ENCODE measurements at regions not wholly inside any gene's neighbourhood (a gene's known extent, or its start where the extent isn't known, plus 50 kb on each side); places are given as distances from the start of the nearest gene placed in this dataset.

DNA sequence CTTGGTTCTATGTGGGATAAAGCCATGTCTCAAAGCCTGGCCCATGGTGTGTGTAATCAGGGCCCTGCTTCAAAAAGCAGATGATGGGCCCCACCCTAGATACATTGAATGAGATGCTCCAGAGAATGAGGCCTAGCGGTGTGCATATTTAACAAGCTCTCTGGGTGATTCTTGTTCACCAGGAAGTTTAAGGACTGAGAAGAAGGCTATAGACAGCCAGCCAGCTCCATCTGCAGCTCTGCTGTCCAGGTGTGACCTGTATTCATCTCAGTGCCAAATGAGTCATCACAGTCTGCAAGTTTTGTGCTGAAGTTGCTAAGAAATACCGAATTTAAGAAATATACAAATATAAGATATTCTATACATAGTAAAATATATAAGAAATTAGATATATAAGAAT lies 182.0 kb upstream of the RUNX1 start:
- WGBS, 3 donors, result 88 to 90% (median 90%) methylated on average over 2 of the region's 2 CpGs
- H3K27ac ChIP-seq (ENCODE audit: low read depth, low read length), result no peak overlapping the region

DNA sequence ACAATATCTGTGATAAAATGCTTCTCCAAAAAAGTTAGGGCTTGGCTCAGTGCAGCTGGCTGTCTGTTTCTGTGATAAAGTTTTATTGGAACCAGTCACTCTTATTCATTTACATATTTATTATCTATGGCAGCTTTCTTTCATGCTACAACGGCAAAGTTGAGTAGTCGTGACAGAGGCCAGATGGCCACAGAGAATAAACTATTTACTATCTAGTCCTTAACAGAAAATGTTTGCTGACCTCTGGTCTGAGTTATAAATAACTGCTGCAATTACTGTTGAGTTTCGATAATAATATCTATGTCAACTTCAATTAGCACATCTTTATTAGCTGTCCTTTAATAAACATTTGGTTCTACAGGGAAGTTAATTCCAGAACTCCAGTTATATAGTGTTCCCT lies 180.2 kb upstream of the RUNX1 start:
- H3K27ac ChIP-seq (ENCODE audit: low read depth, low read length), result no peak overlapping the region
- 42 to 57% (median 54%) methylated on average over 3 of the region's 3 CpGs for WGBS, 3 donors

DNA sequence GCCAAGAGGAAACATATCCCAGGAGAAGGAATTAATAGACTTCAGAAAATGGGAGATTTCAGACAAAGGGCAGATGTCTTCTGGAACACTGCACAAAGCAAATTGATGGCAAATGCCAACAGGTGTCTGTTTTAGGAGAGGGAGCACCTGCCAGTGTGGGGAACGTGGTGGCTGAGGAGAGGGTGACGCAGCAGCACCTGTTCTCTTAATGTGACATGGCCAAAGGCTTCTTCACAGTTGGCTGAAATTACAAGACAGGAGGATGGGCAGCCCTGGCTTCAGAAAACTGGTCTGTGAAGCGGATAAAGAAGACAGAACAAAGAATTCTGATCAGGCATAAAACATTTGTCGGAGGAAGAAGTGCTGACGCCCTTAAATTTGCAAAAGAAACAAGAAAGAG lies 178.7 kb upstream of the RUNX1 start:
- 81 to 84% (median 84%) methylated on average over 5 of the region's 5 CpGs for WGBS, 3 donors
- no peak overlapping the region for H3K27ac ChIP-seq (ENCODE audit: low read depth, low read length)

DNA sequence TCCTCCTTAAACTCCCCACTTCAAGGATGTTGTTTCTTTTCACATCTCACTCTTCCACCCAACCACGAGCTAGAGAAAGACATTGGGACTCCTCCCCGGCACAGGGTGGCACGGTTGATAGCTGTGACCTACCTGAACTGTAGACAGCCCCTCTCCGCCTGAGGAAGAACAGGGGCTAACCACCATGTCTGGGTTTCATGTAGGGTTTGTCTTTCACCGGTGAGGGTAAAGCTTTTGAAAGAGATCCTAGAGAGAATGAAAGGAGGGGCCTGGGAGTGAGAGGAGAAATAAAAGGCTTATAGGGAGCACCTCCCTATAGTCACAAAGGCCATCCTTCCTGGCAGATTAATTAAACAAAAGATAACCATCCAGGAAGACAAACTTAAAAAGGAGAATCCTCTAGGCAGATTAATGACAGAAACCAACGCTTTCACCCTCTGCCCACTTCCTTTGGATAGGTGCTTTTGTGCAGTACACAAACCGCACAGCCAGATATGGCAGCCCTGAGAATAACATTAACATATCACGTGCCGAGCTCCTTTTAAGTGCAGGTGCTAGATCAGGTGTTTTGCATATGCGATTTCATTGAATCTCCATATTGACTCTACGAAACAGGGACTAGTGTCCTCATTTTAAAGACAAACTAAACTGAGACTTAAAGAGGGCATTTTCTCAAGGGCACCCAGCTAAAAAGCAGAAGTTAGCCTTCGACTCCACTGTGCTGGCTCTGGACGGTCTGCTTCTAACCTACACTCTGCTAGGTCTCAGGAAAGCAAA lies 178.1 kb upstream of the RUNX1 start:
- H3K27ac ChIP-seq (ENCODE audit: low read depth, low read length), result no peak overlapping the region
- WGBS, 3 donors, result 68 to 82% (median 76%) methylated on average over 13 of the region's 13 CpGs

DNA sequence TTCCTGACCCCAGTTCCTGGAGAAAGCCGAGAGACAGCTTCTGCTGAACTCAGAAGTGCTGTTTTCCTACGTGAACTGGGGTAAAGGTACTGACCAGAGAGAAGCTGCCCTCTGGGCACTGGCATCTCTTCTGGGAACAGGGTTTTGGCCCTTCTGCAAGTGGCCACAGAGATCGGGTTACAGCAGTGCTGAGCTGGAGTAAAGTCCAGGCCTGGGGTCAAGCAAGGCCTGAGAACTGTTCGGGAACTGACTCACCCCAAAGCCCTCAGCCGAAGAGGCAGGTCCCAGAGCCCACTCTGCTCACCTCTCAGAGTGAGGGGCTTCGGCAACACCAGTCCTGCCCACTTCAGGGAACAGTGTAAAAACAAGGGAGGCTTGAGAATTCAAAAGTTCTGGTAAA lies 177.2 kb upstream of the RUNX1 start:
- H3K27ac ChIP-seq (ENCODE audit: low read depth, low read length), result no peak overlapping the region
- 56 to 72% (median 69%) methylated on average over 6 of the region's 6 CpGs for WGBS, 3 donors

DNA sequence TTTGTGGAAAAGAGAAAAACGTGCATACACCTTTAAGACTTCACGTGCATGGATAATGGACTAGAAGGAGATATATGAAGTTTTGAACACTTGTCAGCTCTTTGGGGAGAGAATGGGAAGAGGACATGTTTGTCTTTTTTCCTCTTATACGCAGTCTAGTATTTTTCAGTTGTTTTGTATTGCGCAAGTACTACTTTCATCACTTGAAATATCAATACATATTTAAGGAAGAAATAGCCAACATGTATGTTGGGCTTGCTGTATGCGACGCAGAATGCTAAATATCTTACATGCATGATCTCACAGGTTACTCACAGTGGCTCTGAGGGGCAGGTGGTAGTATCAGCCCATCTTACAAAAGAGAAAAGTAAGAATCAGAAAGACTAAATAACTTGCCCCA lies 176.5 kb upstream of the RUNX1 start:
- WGBS, 3 donors, result 80 to 92% (median 81%) methylated on average over 6 of the region's 6 CpGs
- H3K27ac ChIP-seq (ENCODE audit: low read depth, low read length), result no peak overlapping the region

DNA sequence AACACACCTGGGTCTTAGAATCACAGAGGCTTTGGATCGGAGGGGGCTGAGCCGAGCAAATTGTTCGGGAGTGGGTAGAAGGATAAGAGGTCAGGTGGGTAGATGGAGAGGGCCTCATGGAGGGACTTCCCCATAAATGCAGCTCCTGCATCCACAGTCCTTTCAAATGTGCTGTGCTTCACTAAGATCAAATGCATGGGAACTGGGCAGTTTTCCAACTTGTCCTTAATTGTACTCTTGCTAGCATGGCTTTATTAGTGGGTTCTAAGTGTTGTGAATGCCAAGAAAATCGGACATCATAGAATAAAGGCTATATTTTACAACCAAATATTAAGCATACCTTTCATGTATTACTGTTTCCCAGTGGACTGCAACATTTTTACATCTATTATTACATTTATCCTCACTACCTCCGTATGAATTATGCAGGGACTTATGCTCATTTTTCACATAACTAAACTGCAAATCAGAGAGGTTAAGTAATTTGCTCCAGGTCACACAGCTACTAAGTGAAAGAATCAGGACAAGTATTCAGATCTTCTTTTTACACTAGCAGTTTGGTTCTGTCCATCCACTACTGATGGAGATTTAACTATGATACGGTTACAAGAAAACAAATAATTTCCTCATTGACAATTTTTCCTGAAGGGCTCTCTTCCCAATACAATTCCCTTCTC lies 174.5 kb upstream of the RUNX1 start:
- no peak overlapping the region for H3K27ac ChIP-seq (ENCODE audit: low read depth, low read length)
- WGBS, 3 donors, result 73 to 78% (median 74%) methylated on average over 6 of the region's 6 CpGs

DNA sequence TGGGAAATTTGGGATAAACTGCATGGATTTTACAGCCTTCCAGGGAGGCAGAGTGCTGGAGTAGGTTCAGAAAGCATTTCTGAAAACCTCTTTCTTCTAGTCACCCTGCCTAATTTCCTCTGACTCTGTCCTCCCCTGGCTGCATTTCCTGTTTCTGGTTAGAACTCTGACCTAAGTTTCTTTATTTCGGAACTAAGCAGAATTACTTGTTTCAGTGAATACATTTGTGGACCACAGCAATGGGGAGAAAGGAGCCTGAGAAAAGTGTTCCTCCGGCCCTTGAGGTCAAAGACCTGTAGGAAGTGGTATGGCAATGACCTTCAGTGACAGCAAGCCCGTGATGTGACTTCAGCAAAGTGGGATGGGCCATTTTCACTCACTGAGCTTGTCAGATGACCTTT lies 173.4 kb upstream of the RUNX1 start:
- H3K27ac ChIP-seq (ENCODE audit: low read depth, low read length), result no peak overlapping the region
- WGBS, 3 donors, result 26 to 52% (median 30%) methylated on average over 3 of the region's 3 CpGs

DNA sequence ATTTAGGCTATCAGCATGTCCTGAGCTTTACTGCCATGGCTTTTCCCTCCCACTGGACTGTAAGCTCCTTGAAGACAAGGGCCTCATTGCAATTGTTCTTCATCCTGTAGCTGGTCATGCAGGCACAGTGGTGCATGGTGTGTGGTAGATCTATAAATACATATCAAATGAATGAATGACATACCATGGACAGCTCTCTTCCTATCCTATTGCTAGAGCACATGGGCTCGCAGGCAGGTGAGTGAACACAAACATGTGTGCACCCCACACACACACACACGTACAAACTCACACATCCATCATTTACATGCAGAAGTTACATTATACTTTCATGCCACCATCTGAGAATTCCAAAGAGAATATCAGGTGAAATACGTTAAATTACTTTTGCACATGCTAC lies 172.9 kb upstream of the RUNX1 start:
- WGBS, 3 donors, result 65 to 76% (median 72%) methylated on average over 3 of the region's 3 CpGs
- H3K27ac ChIP-seq (ENCODE audit: low read depth, low read length), result no peak overlapping the region

DNA sequence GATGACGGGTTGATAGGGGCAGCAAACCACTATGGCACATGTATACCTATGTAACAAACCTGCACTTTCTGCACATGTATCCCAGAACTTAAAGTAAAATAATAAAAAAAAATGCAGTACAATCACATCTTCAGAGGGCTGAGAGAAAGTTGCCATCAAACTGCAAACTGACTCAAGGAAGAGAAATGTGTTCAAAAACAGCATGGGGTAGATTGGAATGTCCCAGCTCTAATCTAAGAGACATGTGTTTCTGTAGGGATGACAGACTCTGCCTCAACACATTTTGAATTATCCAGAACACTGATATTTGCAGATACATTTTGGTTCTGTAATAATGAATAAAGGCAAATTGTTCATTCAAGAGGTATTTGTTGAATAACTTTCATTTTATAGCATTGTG lies 171.2 kb upstream of the RUNX1 start:
- H3K27ac ChIP-seq (ENCODE audit: low read depth, low read length), result no peak overlapping the region
- WGBS, 3 donors, result 90 to 100% (median 97%) methylated on average over 1 of the region's 1 CpG

DNA sequence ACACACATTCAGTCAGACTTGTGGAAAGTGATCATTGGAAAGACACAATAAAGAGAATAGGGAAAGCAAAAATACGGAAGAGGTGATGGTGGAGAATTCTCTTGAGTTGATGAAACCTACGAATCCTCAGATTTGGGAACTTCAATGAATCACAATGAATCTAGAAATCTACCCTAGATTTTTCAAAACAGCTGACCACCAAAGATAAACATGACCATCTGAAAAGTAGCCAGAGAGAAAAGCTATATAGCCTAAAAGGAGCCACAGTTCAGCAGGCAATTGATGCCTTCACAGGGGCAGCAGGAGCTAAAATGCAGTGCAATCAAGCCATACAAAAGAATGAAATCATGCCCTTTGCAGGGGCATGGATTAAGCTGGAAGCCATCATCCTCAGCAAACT lies 170.6 kb upstream of the RUNX1 start:
- WGBS, 3 donors, result 94 to 96% (median 95%) methylated on average over 2 of the region's 2 CpGs
- H3K27ac ChIP-seq (ENCODE audit: low read depth, low read length), result no peak overlapping the region

DNA sequence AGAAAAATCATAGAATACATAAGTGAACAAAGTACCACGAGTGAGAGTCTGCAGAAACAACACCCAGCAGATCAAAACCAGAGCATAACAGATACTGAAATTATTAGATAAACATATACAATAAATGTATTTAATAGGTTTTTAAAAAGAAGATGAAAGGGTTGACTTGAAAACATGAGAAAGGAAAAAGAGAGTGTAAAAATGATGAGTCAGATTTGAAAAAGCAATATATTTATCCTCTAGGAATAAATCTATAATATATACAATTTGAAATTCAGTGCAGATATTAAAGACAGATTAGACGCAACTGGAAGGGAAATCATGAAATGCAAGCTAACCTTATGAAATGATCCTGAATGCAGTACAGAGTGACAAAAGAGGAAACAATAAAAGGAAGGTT lies 170.2 kb upstream of the RUNX1 start:
- WGBS, 3 donors, result 60 to 88% (median 75%) methylated on average over 2 of the region's 2 CpGs
- H3K27ac ChIP-seq (ENCODE audit: low read depth, low read length), result no peak overlapping the region

DNA sequence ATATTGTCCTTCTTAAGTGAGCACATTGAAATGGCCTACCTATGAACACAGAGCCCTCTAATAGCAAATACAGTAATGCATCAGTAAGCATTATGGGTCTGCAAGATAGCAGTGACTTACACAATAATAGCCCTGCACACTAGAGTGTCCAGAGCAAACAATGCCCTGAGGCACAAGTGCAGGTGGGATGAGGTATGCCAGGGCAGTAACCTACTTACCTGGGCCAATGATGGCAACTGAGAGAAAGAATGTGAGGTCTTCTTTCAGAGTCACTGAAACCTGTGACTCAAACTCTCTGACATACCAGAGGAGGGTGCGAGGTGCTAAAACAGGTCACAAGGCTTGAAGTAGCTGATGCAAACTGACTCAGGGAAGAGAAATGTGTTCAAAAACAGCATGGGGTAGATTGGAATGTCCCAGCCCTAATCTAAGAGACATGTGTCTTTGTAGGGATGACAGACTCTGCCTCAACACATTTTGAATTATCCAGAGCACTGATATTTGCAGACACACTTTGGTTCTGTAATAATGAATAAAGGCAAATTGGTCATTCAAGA lies 168.5 kb upstream of the RUNX1 start:
- H3K27ac ChIP-seq (ENCODE audit: low read depth, low read length), result no peak overlapping the region
- WGBS, 3 donors, result 93 to 96% (median 96%) methylated on average over 1 of the region's 1 CpG

DNA sequence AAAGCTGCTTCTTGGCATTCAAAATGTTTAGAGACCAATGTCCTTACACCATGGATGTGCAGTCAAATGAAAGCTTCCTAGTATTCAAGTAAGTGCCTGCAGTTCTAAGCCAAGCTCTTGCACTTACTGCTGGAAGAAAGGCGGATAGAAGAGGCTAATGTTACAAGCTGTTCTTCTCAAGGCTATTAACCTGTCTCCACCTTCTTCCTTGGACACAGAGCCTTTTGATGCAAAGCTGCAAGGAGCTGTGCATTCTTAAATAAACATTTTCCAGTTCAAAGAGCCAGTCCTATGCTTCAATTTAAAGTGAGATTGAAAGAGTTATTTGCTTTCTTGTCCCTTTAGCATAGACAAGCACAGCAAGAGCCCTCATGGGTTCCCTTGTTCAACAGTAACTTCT lies 167.9 kb upstream of the RUNX1 start:
- no peak overlapping the region for H3K27ac ChIP-seq (ENCODE audit: low read depth, low read length)
- WGBS, 3 donors, result 80 to 91% (median 91%) methylated on average over 1 of the region's 1 CpG

DNA sequence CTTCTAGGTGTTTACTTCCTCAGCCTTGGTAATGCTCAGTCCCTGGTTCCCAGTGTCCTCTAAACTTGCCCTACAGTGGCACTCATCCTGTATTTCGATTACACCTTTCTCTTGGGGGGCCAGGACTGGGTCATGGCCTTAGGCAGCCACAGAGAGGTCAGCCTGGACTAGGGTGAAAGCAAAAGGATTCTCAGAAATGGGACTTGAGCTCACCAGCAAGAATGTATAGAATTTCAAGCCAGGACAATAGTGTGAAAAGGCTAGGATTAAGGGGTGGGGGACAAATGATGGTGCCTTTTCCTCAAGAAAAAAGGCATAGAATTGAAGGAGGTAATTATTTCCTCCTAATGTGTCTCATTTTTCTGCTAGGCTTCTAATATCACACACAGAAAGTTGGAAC lies 166.8 kb upstream of the RUNX1 start:
- WGBS, 3 donors, result 73 to 79% (median 78%) methylated on average over 1 of the region's 1 CpG
- H3K27ac ChIP-seq (ENCODE audit: low read depth, low read length), result no peak overlapping the region

DNA sequence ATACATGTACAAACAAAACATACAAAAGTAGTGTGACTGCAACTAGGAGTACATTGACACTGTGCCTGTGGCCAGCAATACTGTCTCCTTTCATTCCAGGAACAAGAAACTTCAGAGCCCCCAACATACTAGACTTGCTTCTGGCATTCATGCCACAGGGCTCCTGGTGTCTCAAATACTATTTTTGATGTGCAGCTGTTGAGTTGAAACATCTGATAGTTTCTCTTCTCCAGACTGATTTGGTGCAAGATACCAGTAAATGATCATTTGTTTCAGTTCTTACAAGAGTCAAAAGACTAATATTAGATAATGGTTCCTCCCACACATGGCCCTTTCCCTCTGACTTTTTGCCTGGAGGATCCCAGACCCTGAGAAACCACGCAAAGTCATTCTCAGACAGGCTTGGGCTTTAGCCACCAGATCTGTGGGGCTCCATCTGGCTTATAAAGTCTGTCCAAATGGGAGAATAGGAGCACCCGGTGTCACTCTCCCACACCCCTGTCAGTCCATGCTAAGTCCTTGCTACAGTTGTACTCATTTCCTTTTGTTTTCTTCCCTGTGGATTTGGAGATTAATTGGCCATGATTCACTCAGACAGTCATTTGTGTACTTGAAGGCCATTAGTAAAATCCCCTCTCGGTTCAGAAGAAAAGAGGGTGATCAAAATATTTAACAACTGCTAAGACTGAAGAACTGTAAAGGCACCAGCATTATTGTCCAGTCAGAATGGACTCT lies 163.5 kb upstream of the RUNX1 start:
- WGBS, 3 donors, result 58 to 76% (median 70%) methylated on average over 3 of the region's 3 CpGs
- no peak overlapping the region for H3K27ac ChIP-seq (ENCODE audit: low read depth, low read length)

DNA sequence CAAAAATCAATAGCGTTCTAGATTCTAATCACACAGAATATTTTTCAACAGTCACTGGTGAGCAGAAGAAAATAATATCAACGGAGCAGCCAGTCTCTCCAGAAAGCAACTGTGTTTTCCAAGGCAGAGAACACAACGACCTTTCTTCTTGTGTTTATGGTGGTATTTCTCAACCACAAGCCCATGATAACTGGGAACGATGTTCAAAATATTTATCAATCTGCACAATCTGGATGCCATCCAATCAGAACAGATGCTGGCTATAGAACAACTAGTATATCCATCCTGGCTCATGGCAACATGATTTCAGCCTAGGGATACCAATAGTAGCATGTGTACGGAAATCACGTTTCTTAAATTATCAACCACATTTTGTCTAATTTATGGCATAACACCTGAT lies 162.7 kb upstream of the RUNX1 start:
- 62 to 79% (median 78%) methylated on average over 6 of the region's 6 CpGs for WGBS, 3 donors
- no peak overlapping the region for H3K27ac ChIP-seq (ENCODE audit: low read depth, low read length)

DNA sequence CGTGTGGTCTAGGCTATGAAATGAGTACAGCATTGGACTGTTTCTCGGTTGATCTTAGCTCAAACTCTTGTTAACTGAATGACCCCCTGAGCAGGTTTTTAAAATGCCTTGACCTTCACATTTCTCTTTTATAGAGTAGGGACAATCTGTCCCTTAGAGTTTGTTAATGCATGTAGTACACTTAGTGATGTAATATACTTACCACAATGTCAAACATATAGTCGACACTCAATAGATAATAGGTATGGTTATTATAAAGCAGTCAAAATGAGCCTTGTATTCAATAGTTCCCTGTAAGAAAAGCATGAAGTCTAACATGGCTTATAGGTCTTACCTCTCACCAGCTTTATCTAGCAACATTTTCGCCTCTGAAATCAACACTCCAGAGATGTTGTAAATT lies 161.0 kb upstream of the RUNX1 start:
- WGBS, 3 donors, result 83 to 96% (median 95%) methylated on average over 4 of the region's 4 CpGs
- no peak overlapping the region for H3K27ac ChIP-seq (ENCODE audit: low read depth, low read length)

DNA sequence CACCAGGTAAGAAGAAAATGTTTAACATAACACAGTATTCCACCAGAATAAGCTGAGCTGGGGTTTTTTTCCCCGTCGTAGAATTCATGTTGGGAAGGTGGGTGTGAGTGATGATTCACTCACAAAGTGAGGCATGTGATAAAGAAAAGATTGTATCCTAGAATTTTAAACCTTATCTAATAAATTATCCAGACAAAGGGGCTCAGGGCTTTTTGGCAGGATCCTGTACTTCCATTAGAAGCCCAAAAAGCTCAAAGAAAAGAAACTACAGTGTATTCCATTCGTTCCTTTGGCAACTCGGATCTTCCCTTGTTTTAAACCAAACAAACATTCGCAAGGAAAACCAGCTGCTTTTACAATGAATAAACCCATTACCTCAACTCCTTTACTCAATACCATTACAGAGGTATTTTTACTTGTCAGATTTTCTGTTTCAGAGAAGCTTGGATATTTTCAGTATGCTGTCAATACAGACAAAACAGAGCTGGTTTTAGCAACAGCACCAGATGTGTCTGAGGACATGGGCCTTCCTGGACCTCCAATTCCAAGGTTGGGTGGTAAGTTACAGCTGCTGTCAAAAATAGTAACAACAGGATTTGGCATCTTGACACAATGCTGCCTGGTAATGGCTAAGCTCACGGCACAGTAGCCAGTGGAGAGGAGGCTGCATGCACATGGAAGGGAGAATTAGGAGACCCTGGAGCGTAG lies 159.9 kb upstream of the RUNX1 start:
- peak overlapping the region; percentile 36 for H3K27ac ChIP-seq (ENCODE audit: low read depth, low read length)
- WGBS, 3 donors, result 62 to 85% (median 67%) methylated on average over 7 of the region's 7 CpGs
